CD4-positive, alpha-beta T cell (primary cell): ENCODE measurements at regions not wholly inside any gene's neighbourhood (a gene's known extent, or its start where the extent isn't known, plus 50 kb on each side); places are given as distances from the start of the nearest gene placed in this dataset.

ENCODE experiments used
- ATAC-seq: fragments of 200-7000 bp; cut with Tn5 transposase; one replicate; pipeline ENCODE4 v1.10.0; 2022; ENCODE audit warnings: mild to moderate bottlenecking; ENCODE audit not compliant: poor library complexity
- CTCF ChIA-PET: fragments of 350-600 bp; sonication (Branson Sonifier 250); formaldehyde crosslinking; loops from one replicate; lab custom pipeline; 2021; ENCODE audit warnings: antibody characterized with exemption, inconsistent platforms; lab: Charles Lee
- POLR2A ChIA-PET: fragments of 350-600 bp; sonication (Branson Sonifier 250); formaldehyde crosslinking; loops from one replicate; lab custom pipeline; 2021; ENCODE audit warnings: antibody characterized with exemption, inconsistent platforms; lab: Charles Lee
- DNase-seq, 14 experiments: peaks; one replicate each; pipeline ENCODE4 v3.0.0-alpha.2; 2013 to 2020; ENCODE audit warnings: mixed read lengths in 2 of 14
- H3K27ac ChIP-seq, 2 donors: one replicate each; pipeline versions ENCODE4 v1.5.1 to v1.7.0; 2013; ENCODE audit warnings: low read length in 2 of 2, low read depth in 1 of 2, mild to moderate bottlenecking in 1 of 2
- H3K27me3 ChIP-seq, 2 experiments: 1 replicate in 1 of 2; 2 replicates in 1 of 2; pipeline versions ENCODE4 v1.6.1 to v1.7.0; 2013; ENCODE audit warnings: low read length in 2 of 2, control low read depth in 1 of 2, mild to moderate bottlenecking in 1 of 2, moderate library complexity in 1 of 2; ENCODE audit not compliant: insufficient read depth in 2 of 2, control insufficient read depth in 1 of 2
- H3K36me3 ChIP-seq: one replicate; pipeline ENCODE4 v1.6.1; 2013; ENCODE audit warnings: low read length, control low read depth; ENCODE audit not compliant: insufficient read depth
- H3K4me1 ChIP-seq: one replicate; pipeline ENCODE4 v1.6.1; 2013; ENCODE audit warnings: low read length, control low read depth; ENCODE audit not compliant: insufficient read depth
- H3K4me3 ChIP-seq: one replicate; pipeline ENCODE4 v1.5.1; 2013; ENCODE audit warnings: mild to moderate bottlenecking, low read length, moderate library complexity
- H3K9me3 ChIP-seq, 2 experiments: 1 replicate in 1 of 2; 2 replicates in 1 of 2; pipeline versions ENCODE4 v1.6.1 to v1.7.0; 2013; ENCODE audit warnings: low read length in 2 of 2, mild to moderate bottlenecking in 2 of 2, control low read depth in 1 of 2, moderate library complexity in 1 of 2; ENCODE audit not compliant: control insufficient read depth in 1 of 2, insufficient read depth in 1 of 2
- H3K27ac Mint-ChIP-seq: one replicate; pipeline ENCODE4 v1.8.0; 2020; ENCODE audit warnings: mixed read lengths
- H3K27me3 Mint-ChIP-seq: one replicate; pipeline ENCODE4 v1.8.0; 2021; ENCODE audit warnings: mixed read lengths
- H3K36me3 Mint-ChIP-seq: one replicate; pipeline ENCODE4 v1.8.0; 2021; ENCODE audit warnings: low read depth, mixed read lengths
- H3K4me1 Mint-ChIP-seq: one replicate; pipeline ENCODE4 v1.8.0; 2021; ENCODE audit warnings: low read depth, mixed read lengths
- H3K4me3 Mint-ChIP-seq: one replicate; pipeline ENCODE4 v1.8.0; 2020; ENCODE audit warnings: mild to moderate bottlenecking, mixed read lengths
- H3K9me3 Mint-ChIP-seq: one replicate; pipeline ENCODE4 v1.8.0; 2020; ENCODE audit warnings: mixed read lengths
- intact Hi-C, 2 experiments: fragments of 100-400 bp; cut with DNase I in 1 of 2; cut with micrococcal nuclease in 1 of 2; formaldehyde crosslinking; loops; one replicate each; pipeline versions ENCODE4 v1.15.1 to v1.9.0; 2023 to 2025; cut with DNase I, micrococcal nuclease
- TF ChIP-seq, protein P1 (sequence below): fragments of 200-600 bp; IDR thresholded peaks from one replicate; pipeline ENCODE4 v1.8.0; 2022; ENCODE audit warnings: antibody characterized with exemption, mild to moderate bottlenecking

DNA sequence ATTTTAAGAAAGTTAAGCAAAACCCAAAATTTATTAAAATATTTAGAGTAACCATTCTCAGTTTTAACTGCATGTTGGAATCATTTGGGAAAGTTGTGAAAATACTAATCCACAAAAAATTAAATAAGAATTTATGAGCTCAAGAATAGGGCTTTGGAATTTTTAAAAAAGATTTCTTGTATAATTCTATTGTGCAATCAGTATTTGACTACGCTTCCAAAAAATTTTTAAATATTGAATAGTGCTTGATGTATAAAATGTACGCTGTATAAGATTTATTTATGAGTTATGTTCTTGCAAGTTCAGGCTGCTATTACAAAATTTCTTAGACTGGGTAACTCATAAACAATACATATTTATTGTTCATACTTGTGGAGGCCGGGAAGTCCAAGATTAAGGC lies 571.7 kb downstream of the MMUT start:
- no peak overlapping the region for H3K4me3 Mint-ChIP-seq

DNA sequence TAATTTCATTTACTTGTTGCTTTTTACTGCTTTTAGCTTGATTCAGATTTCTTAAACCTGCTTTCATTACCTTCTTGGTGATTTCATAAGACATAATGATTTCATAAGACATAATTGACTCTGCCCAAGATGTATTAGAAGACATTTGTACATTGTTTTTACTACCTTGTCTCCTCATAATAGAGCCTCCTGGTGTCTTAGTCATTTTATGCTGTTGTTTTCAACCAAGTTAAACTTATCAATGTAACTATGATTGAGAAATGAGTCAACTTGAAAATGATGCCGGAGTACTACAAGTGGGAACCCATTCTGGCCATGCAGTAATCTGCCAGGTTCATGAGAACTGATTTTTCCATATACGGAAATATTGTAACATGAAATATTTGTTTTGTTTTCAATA lies 573.6 kb downstream of the MMUT start:
- ATAC-seq (no peak), DNase-seq (no peak)
- Mint-ChIP-seq H3K27me3 (no peaks in the 10 kb centered on the region), H3K36me3 (no peaks in the 10 kb centered on the region), H3K4me1 (no peaks in the 10 kb centered on the region), H3K27ac (no peak overlapping the region), H3K9me3 (peaks cover 2% of the 10 kb centered on the region), H3K4me3 (no peak overlapping the region)
- Histone ChIP-seq H3K4me1 (no peaks in the 10 kb centered on the region), H3K9me3 (no peaks in the 10 kb centered on the region), H3K27me3 (no peaks in the 10 kb centered on the region), H3K36me3 (no peaks in the 10 kb centered on the region), H3K4me3 (no peak overlapping the region), H3K27ac (no peak overlapping the region)
- ChIA-PET CTCF (no interaction called here), POLR2A (no interaction called here)
- TF ChIP-seq, protein P1, sequence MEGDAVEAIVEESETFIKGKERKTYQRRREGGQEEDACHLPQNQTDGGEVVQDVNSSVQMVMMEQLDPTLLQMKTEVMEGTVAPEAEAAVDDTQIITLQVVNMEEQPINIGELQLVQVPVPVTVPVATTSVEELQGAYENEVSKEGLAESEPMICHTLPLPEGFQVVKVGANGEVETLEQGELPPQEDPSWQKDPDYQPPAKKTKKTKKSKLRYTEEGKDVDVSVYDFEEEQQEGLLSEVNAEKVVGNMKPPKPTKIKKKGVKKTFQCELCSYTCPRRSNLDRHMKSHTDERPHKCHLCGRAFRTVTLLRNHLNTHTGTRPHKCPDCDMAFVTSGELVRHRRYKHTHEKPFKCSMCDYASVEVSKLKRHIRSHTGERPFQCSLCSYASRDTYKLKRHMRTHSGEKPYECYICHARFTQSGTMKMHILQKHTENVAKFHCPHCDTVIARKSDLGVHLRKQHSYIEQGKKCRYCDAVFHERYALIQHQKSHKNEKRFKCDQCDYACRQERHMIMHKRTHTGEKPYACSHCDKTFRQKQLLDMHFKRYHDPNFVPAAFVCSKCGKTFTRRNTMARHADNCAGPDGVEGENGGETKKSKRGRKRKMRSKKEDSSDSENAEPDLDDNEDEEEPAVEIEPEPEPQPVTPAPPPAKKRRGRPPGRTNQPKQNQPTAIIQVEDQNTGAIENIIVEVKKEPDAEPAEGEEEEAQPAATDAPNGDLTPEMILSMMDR, result no peak
- intact Hi-C loops, result no loop called here

More for the DNA sequence above, 571.7 kb downstream of the MMUT start:
- no peaks in the 10 kb centered on the region for H3K4me1 ChIP-seq
- no peak overlapping the region for H3K27ac ChIP-seq
- CTCF ChIA-PET, result no interaction called here
- no peaks in the 10 kb centered on the region for H3K9me3 ChIP-seq
- intact Hi-C loops, result no loop called here
- no peaks in the 10 kb centered on the region for H3K27me3 ChIP-seq
- H3K4me1 Mint-ChIP-seq, result no peaks in the 10 kb centered on the region
- no peak for ATAC-seq
- peaks cover 2% of the 10 kb centered on the region for H3K9me3 Mint-ChIP-seq
- no peak for DNase-seq
- H3K36me3 Mint-ChIP-seq, result no peaks in the 10 kb centered on the region
- POLR2A ChIA-PET, result no interaction called here
- no peak overlapping the region for H3K4me3 ChIP-seq
- H3K27me3 Mint-ChIP-seq, result no peaks in the 10 kb centered on the region
- H3K27ac Mint-ChIP-seq, result no peak overlapping the region
- H3K36me3 ChIP-seq, result no peaks in the 10 kb centered on the region
- TF ChIP-seq, protein P1, result no peak

DNA sequence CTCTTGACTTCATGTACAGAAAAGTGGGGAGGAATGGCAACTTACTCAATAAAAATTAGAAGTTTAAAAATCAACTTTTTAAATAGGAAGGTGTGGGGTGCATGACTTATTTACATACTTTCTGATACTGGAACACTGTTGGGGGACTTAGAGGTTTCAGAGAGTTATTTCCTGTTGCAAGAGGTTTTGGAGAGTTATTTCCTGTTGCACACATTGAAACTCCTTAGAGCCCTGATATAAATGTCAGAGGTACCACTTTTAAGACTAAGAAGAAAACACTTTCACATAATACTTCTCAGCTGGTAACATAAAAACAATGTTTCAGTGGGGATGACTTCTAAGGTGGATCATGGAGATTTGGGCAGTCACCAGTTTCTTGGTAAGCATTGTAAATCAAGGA lies 579.9 kb downstream of the MMUT start:
- no peak overlapping the region for H3K4me3 Mint-ChIP-seq
- Histone ChIP-seq H3K27me3 (no peaks in the 10 kb centered on the region), H3K4me3 (no peak overlapping the region), H3K4me1 (no peaks in the 10 kb centered on the region), H3K27ac (no peak overlapping the region), H3K9me3 (no peaks in the 10 kb centered on the region), H3K36me3 (no peaks in the 10 kb centered on the region)
- intact Hi-C loops, result no loop called here
- no peaks in the 10 kb centered on the region for H3K36me3 Mint-ChIP-seq
- H3K27ac Mint-ChIP-seq, result no peak overlapping the region
- H3K9me3 Mint-ChIP-seq, result peaks cover 6% of the 10 kb centered on the region
- ChIA-PET POLR2A (no interaction called here), CTCF (no interaction called here)
- DNase-seq (no peak), ATAC-seq (no peak)
- no peaks in the 10 kb centered on the region for H3K27me3 Mint-ChIP-seq
- TF ChIP-seq, protein P1, result no peak
- H3K4me1 Mint-ChIP-seq, result no peaks in the 10 kb centered on the region
